ENCODE measurements at regions not wholly inside any gene's neighbourhood (a gene's known extent, or its start where the extent isn't known, plus 50 kb on each side); places are given as distances from the start of the nearest gene placed in this dataset.

DNA sequence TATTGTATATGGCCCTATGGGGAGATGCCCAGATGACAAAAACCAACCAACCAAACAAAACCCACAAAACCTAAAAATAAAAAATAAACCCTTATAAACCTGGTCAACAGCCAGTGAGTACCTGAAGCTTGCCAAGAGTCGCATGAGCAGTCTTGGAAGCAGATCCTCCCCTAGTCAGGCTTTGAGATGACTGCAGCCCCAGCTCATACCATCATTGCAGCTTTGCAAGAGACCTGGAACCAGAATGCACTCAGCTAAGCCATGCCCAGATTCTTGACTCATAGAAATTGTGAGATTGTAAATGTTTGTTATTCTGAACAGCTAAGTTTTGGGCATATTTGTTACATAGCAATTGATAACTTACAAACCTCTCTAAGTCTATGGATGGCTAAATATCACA lies 326.8 kb downstream of the HLX start:
- H3K79me2 ChIP-seq (ENCODE audit: control insufficient read depth, insufficient read depth, low read length), result no peaks in the 10 kb centered on the region
- no peaks in the 10 kb centered on the region for H3K9me3 ChIP-seq (ENCODE audit: control insufficient read depth, insufficient read depth, low read depth, low read length)
- H4K20me1 ChIP-seq (ENCODE audit: control insufficient read depth, extremely low read depth, insufficient read depth, low read length), result no peaks in the 10 kb centered on the region
- H3K9ac ChIP-seq (ENCODE audit: insufficient read depth, low read length), result no peak overlapping the region
- no peak overlapping the region for H2AFZ ChIP-seq (ENCODE audit: low read length)
- no peaks in the 10 kb centered on the region for H3K27me3 ChIP-seq (ENCODE audit: control insufficient read depth, insufficient read depth, low read length)
- no peaks in the 10 kb centered on the region for H3K36me3 ChIP-seq (ENCODE audit: control insufficient read depth, insufficient read depth, low read length)
- no peak for DNase-seq (ENCODE audit: low read depth in 2 of 2)
- H3K4me2 ChIP-seq (ENCODE audit: extremely low read depth, insufficient read depth, low read length), result no peak overlapping the region
- H3K27ac ChIP-seq (ENCODE audit: insufficient read depth, low read length), result no peak overlapping the region
- TF ChIP-seq, protein P1, sequence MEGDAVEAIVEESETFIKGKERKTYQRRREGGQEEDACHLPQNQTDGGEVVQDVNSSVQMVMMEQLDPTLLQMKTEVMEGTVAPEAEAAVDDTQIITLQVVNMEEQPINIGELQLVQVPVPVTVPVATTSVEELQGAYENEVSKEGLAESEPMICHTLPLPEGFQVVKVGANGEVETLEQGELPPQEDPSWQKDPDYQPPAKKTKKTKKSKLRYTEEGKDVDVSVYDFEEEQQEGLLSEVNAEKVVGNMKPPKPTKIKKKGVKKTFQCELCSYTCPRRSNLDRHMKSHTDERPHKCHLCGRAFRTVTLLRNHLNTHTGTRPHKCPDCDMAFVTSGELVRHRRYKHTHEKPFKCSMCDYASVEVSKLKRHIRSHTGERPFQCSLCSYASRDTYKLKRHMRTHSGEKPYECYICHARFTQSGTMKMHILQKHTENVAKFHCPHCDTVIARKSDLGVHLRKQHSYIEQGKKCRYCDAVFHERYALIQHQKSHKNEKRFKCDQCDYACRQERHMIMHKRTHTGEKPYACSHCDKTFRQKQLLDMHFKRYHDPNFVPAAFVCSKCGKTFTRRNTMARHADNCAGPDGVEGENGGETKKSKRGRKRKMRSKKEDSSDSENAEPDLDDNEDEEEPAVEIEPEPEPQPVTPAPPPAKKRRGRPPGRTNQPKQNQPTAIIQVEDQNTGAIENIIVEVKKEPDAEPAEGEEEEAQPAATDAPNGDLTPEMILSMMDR (conservative IDR thresholded peaks at IDR 0.05 in 1 of 2, IDR thresholded peaks at IDR 0.05 in 1 of 2; ENCODE audit: low read depth in 1 of 2, low read length in 2 of 2), result no peak
- TF ChIP-seq EZH2 (IDR thresholded peaks at IDR 0.05; ENCODE audit: low read length, missing control alignments), result no peak
- H3K4me3 ChIP-seq (replicated peaks in 1 of 4; ENCODE audit: control extremely low read depth in 1 of 4, insufficient read depth in 1 of 4, low read depth in 3 of 4, low read length in 4 of 4), result no peak overlapping the region
- no peaks in the 10 kb centered on the region for H3K4me1 ChIP-seq (ENCODE audit: control insufficient read depth, extremely low read depth, insufficient read depth, low read length)

DNA sequence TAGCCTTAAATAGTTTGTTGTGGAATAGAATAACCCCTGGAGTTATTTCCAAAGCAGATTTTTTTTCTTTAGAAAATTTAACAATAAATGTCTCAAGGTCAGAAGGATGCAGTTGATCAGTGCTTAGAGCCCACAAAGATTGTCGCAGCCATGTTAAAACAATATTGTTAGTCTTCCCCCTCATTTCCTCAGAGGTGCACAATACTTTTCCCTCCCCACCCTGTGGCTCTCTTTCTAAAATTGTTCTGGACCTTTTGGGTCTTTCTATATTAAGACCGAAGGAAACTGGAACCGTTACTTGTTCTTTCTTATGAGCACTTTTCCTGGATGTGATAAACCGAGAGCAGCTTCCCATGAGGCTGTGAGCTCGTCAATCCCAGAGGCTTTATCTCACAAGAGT lies 333.7 kb downstream of the HLX start:
- Histone ChIP-seq H3K27me3 (ENCODE audit: control insufficient read depth, insufficient read depth, low read length) (no peaks in the 10 kb centered on the region), H3K4me2 (ENCODE audit: extremely low read depth, insufficient read depth, low read length) (no peak overlapping the region), H3K36me3 (ENCODE audit: control insufficient read depth, insufficient read depth, low read length) (no peaks in the 10 kb centered on the region), H3K9ac (ENCODE audit: insufficient read depth, low read length) (no peak overlapping the region), H3K79me2 (ENCODE audit: control insufficient read depth, insufficient read depth, low read length) (no peaks in the 10 kb centered on the region), H2AFZ (ENCODE audit: low read length) (no peak overlapping the region), H3K9me3 (ENCODE audit: control insufficient read depth, insufficient read depth, low read depth, low read length) (no peaks in the 10 kb centered on the region), H4K20me1 (ENCODE audit: control insufficient read depth, extremely low read depth, insufficient read depth, low read length) (no peaks in the 10 kb centered on the region), H3K4me3 (replicated peaks in 1 of 4; ENCODE audit: control extremely low read depth in 1 of 4, insufficient read depth in 1 of 4, low read depth in 3 of 4, low read length in 4 of 4) (no peak overlapping the region), H3K27ac (ENCODE audit: insufficient read depth, low read length) (no peak overlapping the region), H3K4me1 (ENCODE audit: control insufficient read depth, extremely low read depth, insufficient read depth, low read length) (no peaks in the 10 kb centered on the region)
- DNase-seq (ENCODE audit: low read depth in 2 of 2), result no peak
- TF ChIP-seq, protein P1 (conservative IDR thresholded peaks at IDR 0.05 in 1 of 2, IDR thresholded peaks at IDR 0.05 in 1 of 2; ENCODE audit: low read depth in 1 of 2, low read length in 2 of 2), result no peak
- no peak for TF ChIP-seq EZH2 (IDR thresholded peaks at IDR 0.05; ENCODE audit: low read length, missing control alignments)

DNA sequence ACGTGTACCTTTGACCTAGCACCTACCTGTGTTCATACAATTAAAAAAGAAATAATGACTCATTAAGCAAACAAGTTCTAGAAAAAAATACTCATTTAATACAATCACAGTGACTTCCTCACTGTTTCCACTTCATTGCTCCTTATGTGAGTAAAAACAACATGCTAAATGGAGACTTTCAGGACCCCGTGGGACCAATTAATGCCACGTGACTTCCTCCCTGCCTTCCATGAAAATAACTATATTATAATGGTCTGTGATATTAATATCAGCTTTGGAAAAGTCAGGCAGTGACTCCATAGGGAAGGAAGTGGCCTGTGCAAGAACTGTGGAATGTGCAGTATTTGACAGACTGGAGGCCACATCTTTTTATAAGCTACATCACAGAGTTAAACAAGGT lies 337.8 kb downstream of the HLX start:
- Histone ChIP-seq H3K4me1 (ENCODE audit: control insufficient read depth, extremely low read depth, insufficient read depth, low read length) (no peaks in the 10 kb centered on the region), H3K9me3 (ENCODE audit: control insufficient read depth, insufficient read depth, low read depth, low read length) (no peaks in the 10 kb centered on the region), H4K20me1 (ENCODE audit: control insufficient read depth, extremely low read depth, insufficient read depth, low read length) (no peaks in the 10 kb centered on the region), H3K27me3 (ENCODE audit: control insufficient read depth, insufficient read depth, low read length) (no peaks in the 10 kb centered on the region), H3K4me2 (ENCODE audit: extremely low read depth, insufficient read depth, low read length) (no peak overlapping the region), H3K27ac (ENCODE audit: insufficient read depth, low read length) (no peak overlapping the region), H3K4me3 (replicated peaks in 1 of 4; ENCODE audit: control extremely low read depth in 1 of 4, insufficient read depth in 1 of 4, low read depth in 3 of 4, low read length in 4 of 4) (no peak overlapping the region), H3K36me3 (ENCODE audit: control insufficient read depth, insufficient read depth, low read length) (no peaks in the 10 kb centered on the region), H3K9ac (ENCODE audit: insufficient read depth, low read length) (no peak overlapping the region), H2AFZ (ENCODE audit: low read length) (no peak overlapping the region), H3K79me2 (ENCODE audit: control insufficient read depth, insufficient read depth, low read length) (no peaks in the 10 kb centered on the region)
- TF ChIP-seq EZH2 (IDR thresholded peaks at IDR 0.05; ENCODE audit: low read length, missing control alignments), result no peak
- TF ChIP-seq, protein P1 (conservative IDR thresholded peaks at IDR 0.05 in 1 of 2, IDR thresholded peaks at IDR 0.05 in 1 of 2; ENCODE audit: low read depth in 1 of 2, low read length in 2 of 2), result no peak
- DNase-seq (ENCODE audit: low read depth in 2 of 2), result peak in 1 of 2 donors; percentile 9
